A673 (cell line): ENCODE measurements at regions not wholly inside any gene's neighbourhood (a gene's known extent, or its start where the extent isn't known, plus 50 kb on each side); places are given as distances from the start of the nearest gene placed in this dataset.

ENCODE experiments used
- CTCF ChIP-seq: fragments of 300-800, 200-600 bp; sonication (generic); conservative IDR thresholded peaks from 2 replicates; pipeline ENCODE4 v1.5.1; 2017; ENCODE audit warnings: low read depth, mild to moderate bottlenecking, antibody characterized with exemption, low read length, moderate library complexity, mixed read lengths
- EZH2 ChIP-seq: fragments of 200-600 bp; sonication (generic); IDR thresholded peaks from 2 replicates; pipeline ENCODE4 v1.6.1; 2017; ENCODE audit warnings: borderline replicate concordance, low read depth, mild to moderate bottlenecking, mixed read lengths, antibody characterized with exemption, low read length; ENCODE audit not compliant: poor library complexity, severe bottlenecking

DNA sequence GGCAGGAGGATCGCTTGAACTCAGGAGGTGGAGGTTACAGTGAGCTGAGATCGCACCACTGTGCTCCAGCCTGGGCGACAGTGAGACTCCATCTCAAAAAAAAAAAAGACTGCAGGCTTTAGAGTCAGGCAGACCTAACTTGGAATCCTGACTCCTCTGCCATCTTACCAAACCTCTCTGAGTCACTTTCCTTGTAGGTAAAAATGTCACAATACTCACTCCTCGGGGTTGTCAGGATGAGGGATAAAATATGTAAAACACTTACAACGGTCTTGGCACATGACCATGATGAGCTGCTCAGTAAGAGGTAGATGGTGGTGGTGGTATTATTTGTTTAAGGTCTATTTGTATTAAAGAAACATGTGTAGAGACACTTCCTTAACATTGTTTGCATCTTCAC lies 154.1 kb upstream of the PDE1C start:
- TF ChIP-seq CTCF (no peak), EZH2 (no peak)
